Nephron progenitor cell (in vitro differentiated cells): ENCODE measurements at regions not wholly inside any gene's neighbourhood (a gene's known extent, or its start where the extent isn't known, plus 50 kb on each side); places are given as distances from the start of the nearest gene placed in this dataset.
"Not testable (repeated sequence)": the region's sequence is repeated elsewhere in the genome, so short reads cannot be mapped to it uniquely, and the experiment has no call there.

ENCODE experiments used
- DNase-seq: peaks from one replicate; pipeline ENCODE4 v3.0.0; 2021
- H3K27ac Mint-ChIP-seq: 2 replicates; pipeline ENCODE4 v1.8.0; 2021; ENCODE audit warnings: mild to moderate bottlenecking, moderate library complexity, mixed read lengths
- H3K27me3 Mint-ChIP-seq: 2 replicates; pipeline ENCODE4 v1.8.0; 2021; ENCODE audit warnings: mild to moderate bottlenecking, low read depth, mixed read lengths; ENCODE audit not compliant: poor library complexity
- H3K36me3 Mint-ChIP-seq: 2 replicates; pipeline ENCODE4 v1.8.0; 2021; ENCODE audit warnings: low read depth, mixed read lengths
- H3K4me1 Mint-ChIP-seq: 2 replicates; pipeline ENCODE4 v1.8.0; 2021; ENCODE audit warnings: mixed read lengths
- H3K4me3 Mint-ChIP-seq: 2 replicates; pipeline ENCODE4 v1.8.0; 2021; ENCODE audit warnings: mild to moderate bottlenecking, moderate library complexity, mixed read lengths
- H3K9me3 Mint-ChIP-seq: 2 replicates; pipeline ENCODE4 v1.8.0; 2021; ENCODE audit warnings: mild to moderate bottlenecking, moderate library complexity, mixed read lengths
- CTCF ChIP-seq: fragments of 200-600 bp; sonication (generic); IDR thresholded peaks from 2 replicates; pipeline ENCODE4 v1.5.0; 2021; ENCODE audit warnings: antibody characterized with exemption

GRCh38 chr1:25008192-25008485, 78.1 kb upstream of the RUNX3 start:
- TF ChIP-seq CTCF = no peak
- Mint-ChIP-seq H3K27me3 (peaks cover 25% of the 10 kb centered on the region), H3K36me3 (no peaks in the 10 kb centered on the region), H3K4me3 (no peak overlapping the region), H3K4me1 (peaks cover 36% of the 10 kb centered on the region), H3K9me3 (peaks cover 2% of the 10 kb centered on the region), H3K27ac (no peak overlapping the region)
- DNase-seq = no peak

- H3K4me3 Mint-ChIP-seq, DNase-seq, H3K36me3 Mint-ChIP-seq, H3K27ac Mint-ChIP-seq, H3K9me3 Mint-ChIP-seq: not testable (repeated sequence)
- H3K27me3 Mint-ChIP-seq = peaks cover 25% of the 10 kb centered on the region
- peaks cover 34% of the 10 kb centered on the region for H3K4me1 Mint-ChIP-seq
These were observed 77.5 kb upstream of the RUNX3 start for GRCh38 chr1:25007390-25008191.

GRCh38 chr1:25006770-25007169, 76.7 kb upstream of the RUNX3 start:
- DNase-seq = no peak
- TF ChIP-seq CTCF = no peak
- peaks cover 26% of the 10 kb centered on the region for H3K4me1 Mint-ChIP-seq
- H3K27me3 Mint-ChIP-seq = peaks cover 25% of the 10 kb centered on the region
- H3K9me3 Mint-ChIP-seq = peaks cover 2% of the 10 kb centered on the region
- no peak overlapping the region for H3K27ac Mint-ChIP-seq
- H3K4me3 Mint-ChIP-seq = no peak overlapping the region
- H3K36me3 Mint-ChIP-seq = no peaks in the 10 kb centered on the region

- no peaks in the 10 kb centered on the region for H3K9me3 Mint-ChIP-seq
- peaks cover 31% of the 10 kb centered on the region for H3K4me1 Mint-ChIP-seq
- peaks cover 25% of the 10 kb centered on the region for H3K27me3 Mint-ChIP-seq
- no peak for DNase-seq
- no peak overlapping the region for H3K27ac Mint-ChIP-seq
- TF ChIP-seq CTCF = no peak
- H3K36me3 Mint-ChIP-seq = no peaks in the 10 kb centered on the region
- no peak overlapping the region for H3K4me3 Mint-ChIP-seq
These were observed 74.3 kb upstream of the RUNX3 start for GRCh38 chr1:25004355-25004754.

GRCh38 chr1:25003457-25004190, 73.5 kb upstream of the RUNX3 start:
- peaks cover 36% of the 10 kb centered on the region for H3K4me1 Mint-ChIP-seq
- H3K27me3 Mint-ChIP-seq = peaks cover 25% of the 10 kb centered on the region
- H3K9me3 Mint-ChIP-seq = no peaks in the 10 kb centered on the region
- no peak overlapping the region for H3K4me3 Mint-ChIP-seq
- no peaks in the 10 kb centered on the region for H3K36me3 Mint-ChIP-seq
- H3K27ac Mint-ChIP-seq = no peak overlapping the region
- TF ChIP-seq CTCF = no peak
- no peak for DNase-seq

- Mint-ChIP-seq H3K4me1 (peaks cover 35% of the 10 kb centered on the region), H3K9me3 (no peaks in the 10 kb centered on the region), H3K27ac (no peak overlapping the region), H3K27me3 (peaks cover 25% of the 10 kb centered on the region), H3K36me3 (no peaks in the 10 kb centered on the region), H3K4me3 (no peak overlapping the region)
- TF ChIP-seq CTCF = no peak
- DNase-seq = no peak
These were observed 72.9 kb upstream of the RUNX3 start for GRCh38 chr1:25003000-25003399.
